ENCODE measurements at regions not wholly inside any gene's neighbourhood (a gene's known extent, or its start where the extent isn't known, plus 50 kb on each side); places are given as distances from the start of the nearest gene placed in this dataset.

- no peak for TF ChIP-seq CTCF (IDR thresholded peaks at IDR 0.05)
- no peak for TF ChIP-seq ZFX (IDR thresholded peaks at IDR 0.05; ENCODE audit: borderline replicate concordance)
Observed at GRCh38 chr7:111658546-111658945, 96.3 kb upstream of the IMMP2L start.

Data from 22Rv1 (cell line).